A673 (cell line): ENCODE measurements at regions not wholly inside any gene's neighbourhood (a gene's known extent, or its start where the extent isn't known, plus 50 kb on each side); places are given as distances from the start of the nearest gene placed in this dataset.

Experiments used
- BruUV-seq: library from RNA; stranded (reverse); fragments of 400-500 nt; replicated peaks from 2 replicates; lab custom pipeline; 2021; lab: Mats Ljungman, UMichigan
- CTCF ChIA-PET: fragments of 300-600 bp; sonication (Branson Sonifier 250); formaldehyde crosslinking; loops from one replicate; lab custom pipeline; 2022; ENCODE audit warnings: antibody characterized with exemption; lab: Charles Lee
- POLR2A ChIA-PET: fragments of 300-600 bp; sonication (Branson Sonifier 250); formaldehyde crosslinking; loops from one replicate; lab custom pipeline; 2022; ENCODE audit warnings: antibody characterized with exemption; ENCODE audit not compliant: low non-redundant PET; lab: Charles Lee
- DNase-seq: peaks from one replicate; pipeline ENCODE4 v3.0.0-alpha.2; 2015; ENCODE audit warnings: low spot score
- H3K27ac ChIP-seq: fragments of 200-600 bp; sonication (generic); 2 replicates; pipeline ENCODE4 v1.5.1; 2016; ENCODE audit warnings: mixed run types, low read depth, mild to moderate bottlenecking, mixed read lengths, antibody characterized with exemption, low read length; ENCODE audit not compliant: poor library complexity, severe bottlenecking
- H3K27me3 ChIP-seq: fragments of 200-600 bp; sonication (generic); replicated peaks from 2 replicates; pipeline ENCODE4 v1.6.1; 2017; ENCODE audit warnings: mixed run types, low read depth, mild to moderate bottlenecking, mixed read lengths, antibody characterized with exemption, low read length; ENCODE audit not compliant: insufficient read depth, poor library complexity
- H3K36me3 ChIP-seq: fragments of 200-600 bp; sonication (generic); 2 replicates; pipeline ENCODE4 v1.6.1; 2016; ENCODE audit warnings: mixed run types, mild to moderate bottlenecking, mixed read lengths, antibody characterized with exemption, low read length; ENCODE audit not compliant: insufficient read depth, poor library complexity, severe bottlenecking
- H3K4me1 ChIP-seq: fragments of 200-600 bp; sonication (generic); 2 replicates; pipeline ENCODE4 v1.6.1; 2017; ENCODE audit warnings: mixed run types, mild to moderate bottlenecking, mixed read lengths, antibody characterized with exemption, low read length; ENCODE audit not compliant: insufficient read depth, poor library complexity, severe bottlenecking
- H3K4me3 ChIP-seq: fragments of 200-600 bp; sonication (generic); 2 replicates; pipeline ENCODE4 v1.5.1; 2016; ENCODE audit warnings: low read depth, mixed run types, mild to moderate bottlenecking, mixed read lengths, low read length; ENCODE audit not compliant: poor library complexity, severe bottlenecking
- H3K9me3 ChIP-seq: fragments of 200-600 bp; sonication (generic); 2 replicates; pipeline ENCODE4 v1.6.1; 2016; ENCODE audit warnings: mixed run types, low read depth, mild to moderate bottlenecking, mixed read lengths, antibody characterized with exemption, low read length; ENCODE audit not compliant: poor library complexity, severe bottlenecking
- EZH2 ChIP-seq: fragments of 200-600 bp; sonication (generic); IDR thresholded peaks from 2 replicates; pipeline ENCODE4 v1.6.1; 2017; ENCODE audit warnings: borderline replicate concordance, low read depth, mild to moderate bottlenecking, mixed read lengths, antibody characterized with exemption, low read length; ENCODE audit not compliant: poor library complexity, severe bottlenecking
- intact Hi-C: fragments of 100-400 bp; cut with micrococcal nuclease; formaldehyde crosslinking; loops from one replicate; pipeline ENCODE4 v1.10.0; 2022; ENCODE audit not compliant: unreplicated experiment
- TF ChIP-seq, protein P1 (sequence below): fragments of 300-800, 200-600 bp; sonication (generic); conservative IDR thresholded peaks from 2 replicates; pipeline ENCODE4 v1.5.1; 2017; ENCODE audit warnings: low read depth, mild to moderate bottlenecking, antibody characterized with exemption, low read length, moderate library complexity, mixed read lengths

DNA sequence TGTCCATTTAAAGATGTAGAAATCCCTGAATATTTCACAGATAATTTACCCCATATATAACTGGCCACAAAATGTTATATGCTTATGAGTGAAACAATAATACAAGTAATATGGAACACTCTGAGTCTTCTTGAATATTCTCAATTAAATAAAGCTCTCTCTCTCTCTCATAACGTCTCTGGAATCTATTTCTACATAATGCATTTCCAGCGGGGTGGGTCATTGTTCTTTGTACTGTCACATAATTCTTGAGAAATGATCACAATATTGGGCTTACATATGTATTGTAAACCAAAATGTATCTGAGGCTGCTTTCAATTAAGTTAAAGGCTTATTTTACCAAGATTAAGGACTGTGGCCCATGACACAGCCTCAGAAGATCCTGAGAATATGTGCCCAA, 596.3 kb downstream of the FAT4 start:
- ChIA-PET POLR2A (no interaction called here), CTCF (no interaction called here)
- Histone ChIP-seq H3K27ac (no peak overlapping the region), H3K27me3 (no peaks in the 10 kb centered on the region), H3K36me3 (no peaks in the 10 kb centered on the region), H3K9me3 (no peaks in the 10 kb centered on the region), H3K4me1 (no peaks in the 10 kb centered on the region), H3K4me3 (no peak overlapping the region)
- no peak for DNase-seq
- no TSS peak for BruUV-seq
- intact Hi-C loops: no loop called here
- TF ChIP-seq, protein P1, sequence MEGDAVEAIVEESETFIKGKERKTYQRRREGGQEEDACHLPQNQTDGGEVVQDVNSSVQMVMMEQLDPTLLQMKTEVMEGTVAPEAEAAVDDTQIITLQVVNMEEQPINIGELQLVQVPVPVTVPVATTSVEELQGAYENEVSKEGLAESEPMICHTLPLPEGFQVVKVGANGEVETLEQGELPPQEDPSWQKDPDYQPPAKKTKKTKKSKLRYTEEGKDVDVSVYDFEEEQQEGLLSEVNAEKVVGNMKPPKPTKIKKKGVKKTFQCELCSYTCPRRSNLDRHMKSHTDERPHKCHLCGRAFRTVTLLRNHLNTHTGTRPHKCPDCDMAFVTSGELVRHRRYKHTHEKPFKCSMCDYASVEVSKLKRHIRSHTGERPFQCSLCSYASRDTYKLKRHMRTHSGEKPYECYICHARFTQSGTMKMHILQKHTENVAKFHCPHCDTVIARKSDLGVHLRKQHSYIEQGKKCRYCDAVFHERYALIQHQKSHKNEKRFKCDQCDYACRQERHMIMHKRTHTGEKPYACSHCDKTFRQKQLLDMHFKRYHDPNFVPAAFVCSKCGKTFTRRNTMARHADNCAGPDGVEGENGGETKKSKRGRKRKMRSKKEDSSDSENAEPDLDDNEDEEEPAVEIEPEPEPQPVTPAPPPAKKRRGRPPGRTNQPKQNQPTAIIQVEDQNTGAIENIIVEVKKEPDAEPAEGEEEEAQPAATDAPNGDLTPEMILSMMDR: no peak
- no peak for TF ChIP-seq EZH2

DNA sequence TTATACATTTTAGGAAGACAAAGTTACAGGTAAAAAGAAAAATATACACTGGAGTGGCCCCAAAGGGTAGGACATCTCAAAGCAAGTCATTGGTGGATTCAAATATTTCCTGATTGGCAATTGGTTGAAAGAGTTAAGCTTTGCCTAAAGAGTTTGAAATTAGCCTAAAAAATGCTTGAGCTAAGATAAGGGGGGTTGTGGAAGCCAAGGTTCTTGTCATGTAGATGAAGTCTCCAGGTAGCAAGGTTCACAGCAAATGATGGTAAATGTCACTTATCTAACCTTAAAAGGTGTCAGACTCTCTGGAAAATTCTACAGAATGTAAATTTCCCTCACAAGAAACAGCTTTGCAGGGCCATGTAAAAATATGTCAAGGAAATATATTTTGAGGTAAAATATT, 596.7 kb downstream of the FAT4 start:
- CTCF ChIA-PET: no interaction called here
- Histone ChIP-seq H3K36me3 (no peaks in the 10 kb centered on the region), H3K27me3 (no peaks in the 10 kb centered on the region), H3K4me1 (no peaks in the 10 kb centered on the region), H3K27ac (no peak overlapping the region), H3K4me3 (no peak overlapping the region), H3K9me3 (no peaks in the 10 kb centered on the region)
- TF ChIP-seq EZH2: no peak
- TF ChIP-seq, protein P1: no peak
- intact Hi-C loops: no loop called here
- DNase-seq: no peak
- no TSS peak for BruUV-seq
- POLR2A ChIA-PET: no interaction called here

DNA sequence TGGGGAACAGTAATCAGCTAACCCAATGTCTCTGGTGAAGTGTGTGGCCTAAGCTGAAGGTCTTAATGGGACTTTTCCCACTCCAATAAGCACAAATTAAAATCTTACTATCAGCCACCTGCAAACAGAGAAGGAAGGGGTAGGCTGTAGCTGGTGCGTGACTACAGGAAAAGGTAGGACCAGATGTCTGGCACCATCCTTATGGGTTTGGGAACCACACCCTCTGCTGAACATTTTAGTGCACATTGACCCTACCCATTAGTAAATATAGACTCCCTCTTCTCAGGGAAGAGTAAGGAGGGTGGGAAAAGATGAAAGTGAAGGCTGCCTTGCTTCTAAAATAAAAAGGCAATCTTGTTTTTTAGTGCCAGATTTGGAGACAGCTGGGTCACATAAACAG, 602.8 kb downstream of the FAT4 start:
- Histone ChIP-seq H3K36me3 (no peaks in the 10 kb centered on the region), H3K4me3 (no peak overlapping the region), H3K9me3 (no peaks in the 10 kb centered on the region), H3K27ac (no peak overlapping the region), H3K27me3 (no peaks in the 10 kb centered on the region), H3K4me1 (no peaks in the 10 kb centered on the region)
- TF ChIP-seq, protein P1: no peak
- no peak for TF ChIP-seq EZH2
- DNase-seq: no peak
- intact Hi-C loops: no loop called here
- no TSS peak for BruUV-seq
- ChIA-PET CTCF (no interaction called here), POLR2A (no interaction called here)
